ENCODE measurements at regions not wholly inside any gene's neighbourhood (a gene's known extent, or its start where the extent isn't known, plus 50 kb on each side); places are given as distances from the start of the nearest gene placed in this dataset.

- H3K4me3 ChIP-seq (ENCODE audit: low read depth, low read length) = no peak overlapping the region
- TF ChIP-seq CTCF (IDR thresholded peaks at IDR 0.05; ENCODE audit: control insufficient read depth, extremely low read depth, insufficient read depth) = no peak
- DNase-seq (ENCODE audit: low read depth) = no peak
Measured at GRCh38 chr1:60151311-60151710, 77.7 kb upstream of the C1orf87 start.

- no peak overlapping the region for H3K4me3 ChIP-seq (ENCODE audit: low read depth, low read length)
- DNase-seq (ENCODE audit: low read depth) = peak; percentile 80
- TF ChIP-seq CTCF (IDR thresholded peaks at IDR 0.05; ENCODE audit: control insufficient read depth, extremely low read depth, insufficient read depth) = no peak
Measured at GRCh38 chr1:60149251-60149650, 75.7 kb upstream of the C1orf87 start.

- TF ChIP-seq CTCF (IDR thresholded peaks at IDR 0.05; ENCODE audit: control insufficient read depth, extremely low read depth, insufficient read depth) = no peak
- DNase-seq (ENCODE audit: low read depth) = no peak
- no peak overlapping the region for H3K4me3 ChIP-seq (ENCODE audit: low read depth, low read length)
Measured at GRCh38 chr1:60146884-60147283, 73.3 kb upstream of the C1orf87 start.

- DNase-seq (ENCODE audit: low read depth) = no peak
- no peak overlapping the region for H3K4me3 ChIP-seq (ENCODE audit: low read depth, low read length)
Measured at GRCh38 chr1:60145771-60146170, 72.2 kb upstream of the C1orf87 start.

GRCh38 chr1:60141743-60142142 is 68.2 kb upstream of the C1orf87 start:
- DNase-seq (ENCODE audit: low read depth) = no peak
- TF ChIP-seq CTCF (IDR thresholded peaks at IDR 0.05; ENCODE audit: control insufficient read depth, extremely low read depth, insufficient read depth) = no peak
- no peak overlapping the region for H3K4me3 ChIP-seq (ENCODE audit: low read depth, low read length)

More at GRCh38 chr1:60145771-60146170, 72.2 kb upstream of the C1orf87 start:
- no peak for TF ChIP-seq CTCF (IDR thresholded peaks at IDR 0.05; ENCODE audit: control insufficient read depth, extremely low read depth, insufficient read depth)

GRCh38 chr1:60141276-60141675 is 67.7 kb upstream of the C1orf87 start:
- no peak for DNase-seq (ENCODE audit: low read depth)
- no peak overlapping the region for H3K4me3 ChIP-seq (ENCODE audit: low read depth, low read length)
- TF ChIP-seq CTCF (IDR thresholded peaks at IDR 0.05; ENCODE audit: control insufficient read depth, extremely low read depth, insufficient read depth) = no peak

GRCh38 chr1:60137406-60137805 is 63.8 kb upstream of the C1orf87 start:
- no peak for DNase-seq (ENCODE audit: low read depth)
- H3K4me3 ChIP-seq (ENCODE audit: low read depth, low read length) = no peak overlapping the region
- TF ChIP-seq CTCF (IDR thresholded peaks at IDR 0.05; ENCODE audit: control insufficient read depth, extremely low read depth, insufficient read depth) = no peak
